Mesenchymal stem cell (in vitro differentiated cells and primary cell): ENCODE measurements at regions not wholly inside any gene's neighbourhood (a gene's known extent, or its start where the extent isn't known, plus 50 kb on each side); places are given as distances from the start of the nearest gene placed in this dataset.

Experiments used
- DNase-seq: peaks from one replicate; pipeline ENCODE4 v3.0.0-alpha.2; 2013
- H2AFZ ChIP-seq: one replicate; pipeline ENCODE4 v1.6.1; 2013; ENCODE audit warnings: low read depth, mild to moderate bottlenecking, control low read depth, inconsistent platforms, low read length, moderate library complexity
- H2AK5ac ChIP-seq: 2 replicates; pipeline ENCODE4 v1.6.1; 2013; ENCODE audit warnings: low read length, moderate library complexity, mild to moderate bottlenecking, inconsistent platforms; ENCODE audit not compliant: severe bottlenecking
- H2BK120ac ChIP-seq: one replicate; pipeline ENCODE4 v1.6.1; 2013; ENCODE audit warnings: low read depth, mild to moderate bottlenecking, inconsistent platforms, low read length, moderate library complexity
- H2BK12ac ChIP-seq, 2 experiments: one replicate each; pipeline ENCODE4 v1.6.1; 2013; ENCODE audit warnings: inconsistent platforms in 2 of 2, low read length in 2 of 2, mild to moderate bottlenecking in 2 of 2, moderate library complexity in 2 of 2, control low read depth in 1 of 2
- H2BK15ac ChIP-seq: one replicate; pipeline ENCODE4 v1.6.1; 2013; ENCODE audit warnings: mild to moderate bottlenecking, low read depth, inconsistent platforms; ENCODE audit not compliant: poor library complexity, severe bottlenecking
- H2BK5ac ChIP-seq: 2 replicates; pipeline ENCODE4 v1.6.1; 2013; ENCODE audit warnings: low read depth, mild to moderate bottlenecking, low read length, control low read depth, inconsistent platforms; ENCODE audit not compliant: poor library complexity, severe bottlenecking
- H3K14ac ChIP-seq, 2 experiments: one replicate each; pipeline ENCODE4 v1.6.1; 2013; ENCODE audit warnings: inconsistent platforms in 2 of 2, low read length in 2 of 2, control low read depth in 1 of 2, mild to moderate bottlenecking in 1 of 2, moderate library complexity in 1 of 2
- H3K18ac ChIP-seq, 2 experiments: one replicate each; pipeline ENCODE4 v1.6.1; 2013; ENCODE audit warnings: inconsistent platforms in 2 of 2, low read length in 2 of 2, control low read depth in 1 of 2, low read depth in 1 of 2, mild to moderate bottlenecking in 1 of 2
- H3K23ac ChIP-seq, 2 experiments: one replicate each; pipeline ENCODE4 v1.6.1; 2013; ENCODE audit warnings: inconsistent platforms in 2 of 2, low read length in 2 of 2, mild to moderate bottlenecking in 2 of 2, moderate library complexity in 2 of 2, control low read depth in 1 of 2
- H3K27ac ChIP-seq: 2 replicates; pipeline ENCODE4 v1.5.1; 2013; ENCODE audit warnings: mild to moderate bottlenecking, moderate library complexity, low read length, control low read depth, inconsistent platforms; ENCODE audit not compliant: poor library complexity, severe bottlenecking
- H3K27me3 ChIP-seq, 2 experiments: 2 replicates each; pipeline versions ENCODE4 v1.6.1 to v1.7.0; 2013; ENCODE audit warnings: low read length in 2 of 2, mild to moderate bottlenecking in 2 of 2, moderate library complexity in 2 of 2, control low read depth in 1 of 2, inconsistent platforms in 1 of 2; ENCODE audit not compliant: control insufficient read depth in 1 of 2, insufficient read depth in 1 of 2
- H3K36me3 ChIP-seq, 2 experiments: 2 replicates each; pipeline versions ENCODE4 v1.6.1 to v1.7.0; 2013; ENCODE audit warnings: low read length in 2 of 2, control low read depth in 1 of 2, inconsistent platforms in 1 of 2, low read depth in 1 of 2, mild to moderate bottlenecking in 1 of 2; ENCODE audit not compliant: insufficient read depth in 2 of 2, control insufficient read depth in 1 of 2
- H3K4ac ChIP-seq, 2 experiments: one replicate each; pipeline ENCODE4 v1.6.1; 2013; ENCODE audit warnings: inconsistent platforms in 2 of 2, low read length in 2 of 2, mild to moderate bottlenecking in 2 of 2, moderate library complexity in 2 of 2, control low read depth in 1 of 2, low read depth in 1 of 2
- H3K4me1 ChIP-seq: 2 replicates; pipeline ENCODE4 v1.6.1; 2013; ENCODE audit warnings: low read depth, low read length, control low read depth; ENCODE audit not compliant: control insufficient read depth, insufficient read depth
- H3K4me2 ChIP-seq: 2 replicates; pipeline ENCODE4 v1.6.1; 2013; ENCODE audit warnings: low read length, mild to moderate bottlenecking, inconsistent platforms; ENCODE audit not compliant: poor library complexity, severe bottlenecking
- H3K4me3 ChIP-seq, 2 experiments: 2 replicates each; pipeline versions ENCODE4 v1.5.1 to v1.7.0; 2013; ENCODE audit warnings: low read length in 2 of 2, mild to moderate bottlenecking in 2 of 2, control low read depth in 1 of 2, low read depth in 1 of 2; ENCODE audit not compliant: insufficient read depth in 1 of 2
- H3K79me1 ChIP-seq: replicated peaks from 2 replicates; pipeline ENCODE4 v1.6.1; 2013; ENCODE audit warnings: mild to moderate bottlenecking, control low read depth, low read length, inconsistent platforms; ENCODE audit not compliant: poor library complexity, severe bottlenecking
- H3K9ac ChIP-seq: 2 replicates; pipeline ENCODE4 v1.7.0; 2013; ENCODE audit warnings: mild to moderate bottlenecking, low read length, moderate library complexity
- H3K9me3 ChIP-seq: 2 replicates; pipeline ENCODE4 v1.7.0; 2013; ENCODE audit warnings: mild to moderate bottlenecking, low read length; ENCODE audit not compliant: control insufficient read depth
- H4K8ac ChIP-seq: one replicate; pipeline ENCODE4 v1.6.1; 2013; ENCODE audit warnings: inconsistent platforms, mild to moderate bottlenecking, low read length, moderate library complexity
- H4K91ac ChIP-seq: one replicate; pipeline ENCODE4 v1.6.1; 2013; ENCODE audit warnings: mild to moderate bottlenecking, low read length, inconsistent platforms
- WGBS: methylation state at CpG from one replicate; pipeline ENCODE4 v1.1.7; 2013; ENCODE audit warnings: mixed read lengths; 5-methylcytosine and 5-hydroxymethylcytosine counted together

DNA sequence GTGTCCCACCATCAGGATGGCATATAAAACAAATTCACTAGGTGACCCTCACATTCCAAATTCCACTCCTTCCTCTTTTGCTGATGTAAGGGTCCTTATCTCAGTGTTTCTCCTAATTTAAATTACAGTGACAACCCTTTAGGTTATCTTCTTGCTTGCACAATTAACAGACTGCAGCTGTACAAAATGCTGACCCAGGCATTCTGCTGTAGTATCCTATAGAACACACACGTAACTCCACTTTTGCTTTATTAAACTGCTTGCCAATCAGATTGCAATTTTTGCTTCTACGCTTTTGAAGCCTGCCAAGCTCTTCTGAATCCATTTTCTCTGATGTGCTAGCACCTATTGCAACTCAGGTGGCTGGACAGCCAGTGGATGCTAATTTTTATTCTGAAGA is 950.3 kb downstream of the TFAP2A start:
- H2BK12ac ChIP-seq: no peak overlapping the region
- no peak overlapping the region for H3K4me2 ChIP-seq
- no peak overlapping the region for H3K9ac ChIP-seq
- 78% methylated on average over 2 of the region's 2 CpGs for WGBS
- no peak overlapping the region for H4K91ac ChIP-seq
- H3K79me1 ChIP-seq: no peaks in the 10 kb centered on the region
- DNase-seq: no peak
- no peak overlapping the region for H3K4me3 ChIP-seq
- no peak overlapping the region for H2BK15ac ChIP-seq
- H2AFZ ChIP-seq: no peak overlapping the region
- no peak overlapping the region for H4K8ac ChIP-seq
- no peaks in the 10 kb centered on the region for H3K27me3 ChIP-seq
- no peak overlapping the region for H2AK5ac ChIP-seq
- no peaks in the 10 kb centered on the region for H3K36me3 ChIP-seq
- no peaks in the 10 kb centered on the region for H3K9me3 ChIP-seq
- no peak overlapping the region for H3K4ac ChIP-seq
- H3K14ac ChIP-seq: no peak overlapping the region
- no peak overlapping the region for H3K27ac ChIP-seq
- H2BK120ac ChIP-seq: peak overlapping the region; percentile 5
- H3K4me1 ChIP-seq: no peaks in the 10 kb centered on the region
- no peak overlapping the region for H3K18ac ChIP-seq
- no peak overlapping the region for H3K23ac ChIP-seq
- H2BK5ac ChIP-seq: no peak overlapping the region

DNA sequence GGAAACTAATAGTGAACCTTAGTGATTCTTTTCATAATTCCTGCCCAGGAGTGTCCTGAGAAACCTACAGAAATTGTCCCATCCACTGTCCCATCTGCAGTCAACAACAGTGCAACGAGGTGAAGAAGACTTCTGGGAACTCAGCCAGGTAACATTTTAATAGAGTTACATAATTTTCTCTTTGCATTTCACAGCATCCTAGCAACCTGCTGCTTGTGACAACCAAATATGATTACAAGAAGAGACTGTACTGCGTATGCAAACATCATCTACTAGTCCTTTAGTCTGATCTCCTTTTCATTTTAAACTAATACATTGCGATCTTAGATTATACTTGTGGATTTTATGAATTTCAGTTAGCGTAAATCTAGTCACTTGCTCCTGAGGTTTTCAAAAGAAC is 951.6 kb downstream of the TFAP2A start:
- no peaks in the 10 kb centered on the region for H3K27me3 ChIP-seq
- H3K4me2 ChIP-seq: no peak overlapping the region
- H4K91ac ChIP-seq: no peak overlapping the region
- H3K14ac ChIP-seq: no peak overlapping the region
- no peak overlapping the region for H2BK15ac ChIP-seq
- no peak overlapping the region for H3K9ac ChIP-seq
- H3K79me1 ChIP-seq: no peaks in the 10 kb centered on the region
- H2AK5ac ChIP-seq: no peak overlapping the region
- H2BK5ac ChIP-seq: no peak overlapping the region
- no peak overlapping the region for H3K4me3 ChIP-seq
- no peak overlapping the region for H3K23ac ChIP-seq
- no peak overlapping the region for H3K18ac ChIP-seq
- no peak overlapping the region for H2BK12ac ChIP-seq
- no peak overlapping the region for H2AFZ ChIP-seq
- no peaks in the 10 kb centered on the region for H3K9me3 ChIP-seq
- no peaks in the 10 kb centered on the region for H3K36me3 ChIP-seq
- WGBS: 92% methylated on average over 4 of the region's 4 CpGs
- H3K4me1 ChIP-seq: no peaks in the 10 kb centered on the region
- no peak overlapping the region for H2BK120ac ChIP-seq
- H3K4ac ChIP-seq: no peak overlapping the region
- H4K8ac ChIP-seq: no peak overlapping the region
- DNase-seq: no peak
- H3K27ac ChIP-seq: no peak overlapping the region

DNA sequence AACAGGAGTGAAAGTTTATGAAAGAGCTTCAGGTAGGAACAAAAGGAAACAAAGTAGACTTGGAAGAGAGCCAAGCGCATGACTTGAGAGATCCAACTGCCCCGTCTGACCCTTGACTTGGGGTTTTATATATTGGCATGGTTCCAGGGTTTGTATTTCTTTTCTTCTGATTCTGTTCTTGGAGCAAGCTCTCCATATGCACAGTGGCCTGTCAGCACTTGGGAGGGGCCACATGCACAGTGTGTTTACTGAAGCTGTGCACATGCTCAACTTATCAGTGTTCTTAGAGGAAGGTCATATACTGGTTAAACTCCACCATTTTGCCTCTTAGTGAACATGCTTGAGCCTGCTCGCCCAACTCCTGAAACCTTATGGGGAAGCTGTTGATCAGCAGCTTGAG is 953.7 kb downstream of the TFAP2A start:
- Histone ChIP-seq H2BK120ac (no peak overlapping the region), H3K18ac (no peak overlapping the region), H3K9me3 (no peaks in the 10 kb centered on the region), H3K23ac (no peak overlapping the region), H3K4me1 (no peaks in the 10 kb centered on the region), H4K8ac (no peak overlapping the region), H3K9ac (no peak overlapping the region), H4K91ac (no peak overlapping the region), H2AFZ (no peak overlapping the region), H3K4me2 (no peak overlapping the region), H2AK5ac (no peak overlapping the region), H3K4me3 (no peak overlapping the region), H3K36me3 (no peaks in the 10 kb centered on the region), H3K27me3 (no peaks in the 10 kb centered on the region), H3K4ac (no peak overlapping the region), H2BK12ac (no peak overlapping the region), H2BK15ac (no peak overlapping the region), H2BK5ac (no peak overlapping the region), H3K14ac (no peak overlapping the region), H3K79me1 (no peaks in the 10 kb centered on the region), H3K27ac (no peak overlapping the region)
- 96% methylated on average over 3 of the region's 3 CpGs for WGBS
- no peak for DNase-seq

DNA sequence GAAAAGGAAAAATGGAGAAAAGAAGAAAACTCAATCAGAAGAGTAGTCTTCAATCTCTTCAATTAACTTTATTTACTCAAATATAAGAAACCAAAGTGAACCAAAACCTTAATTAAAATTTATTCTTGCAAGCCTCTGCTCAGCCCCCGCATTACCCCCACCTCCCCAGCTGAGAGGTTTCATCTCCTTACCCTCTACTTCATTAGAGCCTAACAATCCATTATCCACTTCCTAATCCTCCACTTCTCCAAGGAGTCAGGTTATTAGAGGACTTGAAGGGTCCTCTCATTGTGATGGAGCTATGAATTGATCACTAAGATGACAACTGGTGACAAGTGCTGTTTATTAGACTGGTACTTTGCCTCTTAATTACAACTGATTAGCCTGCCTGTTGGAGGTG is 956.5 kb downstream of the TFAP2A start:
- DNase-seq: no peak
- 70% methylated on average over 1 of the region's 1 CpG for WGBS
- no peaks in the 10 kb centered on the region for H3K79me1 ChIP-seq

More for the DNA sequence above, 956.5 kb downstream of the TFAP2A start:
- H2BK15ac ChIP-seq: no peak overlapping the region
- no peak overlapping the region for H3K14ac ChIP-seq
- H2AK5ac ChIP-seq: no peak overlapping the region
- no peak overlapping the region for H3K18ac ChIP-seq
- no peak overlapping the region for H3K4me3 ChIP-seq
- no peak overlapping the region for H2BK120ac ChIP-seq
- H4K8ac ChIP-seq: no peak overlapping the region
- H2AFZ ChIP-seq: no peak overlapping the region
- no peaks in the 10 kb centered on the region for H3K9me3 ChIP-seq
- H3K27me3 ChIP-seq: no peaks in the 10 kb centered on the region
- H3K4me2 ChIP-seq: no peak overlapping the region
- H3K36me3 ChIP-seq: no peaks in the 10 kb centered on the region
- H3K9ac ChIP-seq: no peak overlapping the region
- H2BK5ac ChIP-seq: no peak overlapping the region
- H3K23ac ChIP-seq: no peak overlapping the region
- no peak overlapping the region for H3K27ac ChIP-seq
- no peak overlapping the region for H4K91ac ChIP-seq
- no peak overlapping the region for H2BK12ac ChIP-seq
- H3K4ac ChIP-seq: no peak overlapping the region
- H3K4me1 ChIP-seq: no peaks in the 10 kb centered on the region
